NCI-H2029 treated with DMSO at 0.1 percent for 48 hours (cell line): ENCODE measurements at regions not wholly inside any gene's neighbourhood (a gene's known extent, or its start where the extent isn't known, plus 50 kb on each side); places are given as distances from the start of the nearest gene placed in this dataset.

Experiments used
- DNase-seq: peaks from one replicate; lab custom pipeline; 2025; lab: John Stamatoyannopoulos, UW

DNA sequence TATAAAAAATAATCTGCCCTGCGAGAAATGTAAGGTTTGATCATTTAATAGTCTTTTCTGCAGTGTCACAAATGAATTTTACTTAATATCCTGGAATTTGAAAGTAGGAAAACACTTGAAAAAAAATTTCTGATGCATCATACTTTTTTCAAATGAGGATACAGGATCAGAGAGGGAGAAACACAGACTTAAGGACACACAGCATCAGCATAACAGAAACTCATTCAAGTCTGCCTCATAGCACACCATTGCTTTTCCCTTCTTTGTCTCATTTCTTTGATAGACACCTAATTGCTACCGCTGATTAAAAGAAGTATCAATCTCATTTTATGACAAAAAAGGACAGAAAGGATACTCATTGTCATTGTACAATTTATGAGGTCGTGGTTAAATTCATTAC is 319.0 kb downstream of the TMEM114 start:
- DNase-seq: no peak

DNA sequence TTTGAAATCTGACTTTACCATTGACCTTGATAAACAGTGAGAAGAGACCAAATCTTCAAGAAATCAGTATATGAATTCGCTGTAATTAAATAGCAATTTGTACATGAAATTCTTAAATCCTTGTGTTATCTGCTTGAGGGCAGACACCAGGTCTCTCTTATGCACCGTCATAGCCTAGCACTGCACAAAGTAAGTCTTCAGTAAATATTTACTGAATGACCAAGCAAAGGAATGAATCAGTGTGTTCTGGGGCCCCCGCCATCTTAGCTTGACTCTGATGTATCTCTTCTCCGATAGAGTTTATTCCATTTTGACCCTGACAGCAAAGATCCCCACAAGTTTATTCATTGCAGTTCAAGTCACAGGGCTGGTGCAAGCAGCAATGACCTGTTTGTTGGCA is 328.0 kb downstream of the TMEM114 start:
- DNase-seq: no peak

- no peak for DNase-seq
These were observed 330.2 kb downstream of the TMEM114 start for GRCh38 chr16:8260140-8260539.

- no peak for DNase-seq
These were observed 331.8 kb downstream of the TMEM114 start for GRCh38 chr16:8258523-8258922.

GRCh38 chr16:8257561-8257960 is 332.8 kb downstream of the TMEM114 start:
- no peak for DNase-seq

DNA sequence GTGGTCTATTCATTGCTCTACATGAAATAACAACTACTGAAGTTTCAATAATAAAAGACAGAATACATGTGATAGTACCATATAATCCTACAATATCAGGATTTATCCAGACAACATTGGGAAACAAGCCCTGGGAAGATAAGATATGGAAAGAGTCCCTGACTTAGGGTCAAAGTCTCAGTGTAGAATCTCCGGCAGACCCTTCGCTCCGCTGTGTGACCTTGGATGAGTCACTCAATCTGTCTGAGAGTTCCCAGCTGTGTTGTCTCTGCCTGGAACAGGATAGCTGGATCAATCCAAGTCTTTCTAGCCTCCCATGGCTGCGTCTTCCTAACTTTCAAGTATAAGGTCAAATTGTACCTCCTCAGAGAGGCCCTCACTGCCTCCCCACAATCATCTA is 335.9 kb downstream of the TMEM114 start:
- DNase-seq: no peak

GRCh38 chr16:8253718-8254117 is 336.6 kb downstream of the TMEM114 start:
- DNase-seq: no peak

- no peak for DNase-seq
These were observed 338.6 kb downstream of the TMEM114 start for GRCh38 chr16:8251727-8252126.

DNA sequence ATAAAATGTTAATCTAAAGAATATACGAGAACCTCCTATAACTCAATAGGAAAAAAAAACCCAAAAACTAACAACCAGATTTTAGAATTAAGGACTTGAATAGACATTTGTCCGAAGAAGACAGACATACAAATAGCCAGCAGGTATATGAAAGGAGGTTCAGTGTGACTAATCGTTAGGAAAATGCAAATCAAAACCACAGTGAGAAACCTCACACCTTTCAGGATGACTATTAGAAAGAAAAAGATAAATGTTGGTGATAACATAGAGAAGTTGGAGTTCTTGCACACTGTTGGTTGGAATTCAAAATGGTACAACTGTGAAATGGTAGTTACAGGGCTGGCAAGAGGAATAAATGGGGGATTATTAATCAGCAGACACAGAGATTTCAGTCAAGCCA is 339.0 kb downstream of the TMEM114 start:
- DNase-seq: no peak

DNA sequence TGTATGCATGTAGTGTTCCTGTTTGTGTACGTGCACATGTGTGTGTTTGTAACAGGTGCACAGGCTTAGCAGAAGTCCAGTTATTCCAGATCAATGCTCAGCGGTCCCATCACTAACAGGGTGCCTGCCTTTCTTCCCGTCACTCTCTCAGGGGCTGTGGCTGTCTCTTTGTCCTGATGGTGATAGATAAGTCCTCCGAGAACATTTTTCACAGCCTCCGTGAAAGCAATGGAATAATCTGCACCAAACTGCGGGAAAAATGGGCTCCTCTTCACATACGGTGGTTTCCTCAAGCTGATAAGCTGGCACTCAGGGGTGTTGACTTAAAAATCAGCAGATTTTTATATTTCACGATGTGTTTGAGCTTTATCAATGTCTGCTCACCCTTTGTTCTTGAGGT is 342.3 kb downstream of the TMEM114 start:
- no peak for DNase-seq

- no peak for DNase-seq
These were observed 346.3 kb downstream of the TMEM114 start for GRCh38 chr16:8243981-8244380.

DNA sequence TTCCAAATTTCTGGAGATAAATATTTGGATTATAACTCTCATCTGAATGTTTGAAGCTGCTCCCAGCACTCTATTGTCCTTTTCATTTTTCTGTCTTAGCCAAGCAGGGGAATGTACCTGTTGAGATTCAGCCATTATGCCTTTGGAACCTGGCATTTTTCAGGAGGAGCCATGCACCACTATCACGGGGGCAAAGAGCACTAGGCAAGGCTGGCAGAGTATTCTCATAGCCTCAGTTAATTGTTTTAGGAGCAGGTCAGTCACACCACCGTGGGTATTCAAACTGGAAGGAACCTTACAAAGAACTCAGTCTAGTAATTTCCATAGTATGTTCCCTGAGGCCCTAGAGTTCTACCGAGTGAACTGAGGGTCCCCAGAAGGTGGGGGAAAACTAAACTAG is 348.9 kb downstream of the TMEM114 start:
- DNase-seq: no peak

- DNase-seq: no peak
These were observed 350.9 kb downstream of the TMEM114 start for GRCh38 chr16:8239443-8239842.

DNA sequence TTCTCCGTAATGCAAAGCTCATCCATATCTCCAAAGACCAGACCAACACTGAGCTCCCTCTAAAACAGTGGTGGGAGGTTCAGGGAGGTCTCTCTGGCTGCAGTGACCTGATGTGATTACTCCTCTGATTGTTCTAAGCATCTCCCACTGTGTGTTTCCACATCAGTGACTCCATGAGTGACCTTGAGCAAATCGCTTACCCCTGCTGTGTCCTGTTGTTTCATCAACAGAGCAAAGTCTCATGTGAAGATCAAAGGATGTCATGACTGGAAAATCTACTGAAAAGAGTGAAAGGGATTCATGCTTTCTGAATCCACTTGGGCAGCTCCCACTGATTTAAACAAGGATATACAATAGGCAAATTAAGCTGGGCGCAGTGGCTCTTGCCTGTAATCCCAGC is 352.9 kb downstream of the TMEM114 start:
- DNase-seq: no peak

GRCh38 chr16:8236816-8237215 is 353.5 kb downstream of the TMEM114 start:
- no peak for DNase-seq

DNA sequence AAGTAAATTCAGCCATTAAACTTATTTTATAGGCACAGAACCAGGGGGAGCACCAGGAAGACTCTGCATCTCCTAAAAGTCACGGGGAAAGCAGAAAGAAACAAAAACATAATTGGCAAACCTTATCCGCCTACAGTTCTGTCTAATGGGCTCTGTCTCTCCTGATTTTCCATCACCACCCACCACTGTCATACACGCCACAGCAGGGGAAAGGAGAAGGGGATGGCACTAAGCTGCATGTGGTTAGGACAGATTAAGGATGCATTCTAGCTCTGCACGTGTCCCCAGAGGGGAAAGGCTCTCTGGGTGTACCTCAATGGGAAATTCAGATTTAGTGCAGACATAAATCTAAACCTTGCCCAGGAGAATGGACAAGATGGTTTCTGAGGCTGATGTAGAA is 359.8 kb downstream of the TMEM114 start:
- no peak for DNase-seq

DNA sequence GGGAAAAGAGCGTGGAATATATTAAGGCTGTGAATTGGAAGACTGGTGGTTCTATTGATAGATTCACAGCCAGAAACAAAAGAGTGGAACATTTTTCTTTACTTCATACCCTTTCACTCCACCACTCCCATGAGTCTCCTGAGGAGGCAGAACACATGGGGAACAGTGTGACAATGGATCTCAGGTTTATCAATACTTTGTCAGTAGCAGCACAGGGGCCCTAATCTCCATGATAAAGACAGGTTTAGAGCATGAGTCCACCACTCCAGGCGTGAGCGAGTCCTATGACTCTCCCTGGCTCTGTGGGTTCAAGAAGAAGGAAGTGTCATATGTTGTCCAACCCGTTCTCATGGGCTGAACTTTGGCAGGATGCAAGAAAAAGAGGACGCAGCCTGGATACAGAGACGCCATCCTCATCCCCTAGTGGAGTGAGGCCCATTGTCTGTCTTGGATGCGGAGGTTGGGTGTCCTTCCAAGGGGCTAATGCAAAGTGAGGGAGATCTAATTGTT is 361.2 kb downstream of the TMEM114 start:
- no peak for DNase-seq

- no peak for DNase-seq
These were observed 373.1 kb downstream of the TMEM114 start for GRCh38 chr16:8217201-8217600.

DNA sequence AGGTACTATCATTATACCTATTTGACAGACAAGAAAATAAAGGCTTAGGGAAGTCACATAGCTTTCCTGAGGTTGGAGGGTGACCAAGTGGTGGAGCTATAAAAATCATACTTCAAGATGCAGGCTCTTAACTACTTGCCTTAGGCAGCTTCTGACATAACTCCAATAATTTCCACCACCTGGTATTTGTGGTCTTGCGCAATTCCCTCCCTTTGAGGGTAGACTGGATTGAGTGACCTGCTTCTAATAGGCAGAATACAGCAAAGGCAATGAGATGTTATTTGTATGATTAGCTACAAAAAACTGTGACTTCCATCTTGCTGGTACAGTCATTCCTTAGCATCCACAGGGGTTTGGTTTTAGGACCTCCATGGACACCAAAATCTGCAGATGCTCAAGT is 385.5 kb downstream of the TMEM114 start:
- DNase-seq: no peak

GRCh38 chr16:8204096-8204495 is 386.2 kb downstream of the TMEM114 start:
- no peak for DNase-seq

DNA sequence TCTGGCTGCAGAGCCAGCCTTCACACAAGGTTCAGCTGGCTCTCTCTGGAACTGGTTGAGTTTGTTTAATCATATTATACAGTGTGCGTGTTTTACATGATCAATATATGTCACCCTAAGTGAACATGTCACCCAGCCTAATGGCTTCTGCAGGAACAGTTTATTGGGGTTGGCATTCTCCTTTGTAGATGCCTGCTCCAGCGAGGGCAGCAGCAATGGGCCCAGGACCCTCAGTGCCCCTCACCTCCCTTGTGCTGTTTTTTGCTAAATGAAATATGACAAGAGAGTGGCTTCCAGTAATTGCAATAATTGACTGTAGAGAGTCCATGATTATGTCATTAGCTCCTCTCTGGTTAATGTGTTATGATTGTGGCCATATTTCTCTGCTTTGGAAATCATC is 387.2 kb downstream of the TMEM114 start:
- DNase-seq: no peak

DNA sequence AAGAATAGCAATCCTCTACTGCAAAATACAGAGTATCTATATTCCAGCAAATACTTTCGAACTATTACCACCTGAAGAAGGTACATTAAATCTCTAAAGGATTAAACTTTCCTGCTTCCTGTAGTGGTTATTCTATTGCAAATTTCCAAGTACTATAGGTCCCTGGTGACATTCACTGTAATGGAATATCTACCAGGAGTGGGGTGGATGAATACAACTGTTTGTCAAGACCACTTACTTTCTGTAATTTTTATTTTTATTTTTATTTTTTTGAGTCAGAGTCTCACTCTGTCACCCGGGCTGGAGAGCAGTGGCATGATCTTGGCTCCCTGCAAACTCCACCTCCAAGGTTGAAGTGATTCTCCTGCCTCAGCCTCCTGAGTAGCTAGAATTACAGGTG is 389.5 kb downstream of the TMEM114 start:
- DNase-seq: no peak

GRCh38 chr16:8199390-8199789 is 390.9 kb downstream of the TMEM114 start:
- no peak for DNase-seq

- no peak for DNase-seq
These were observed 395.5 kb downstream of the TMEM114 start for GRCh38 chr16:8194794-8195193.

- no peak for DNase-seq
These were observed 401.5 kb downstream of the TMEM114 start for GRCh38 chr16:8188841-8189240.
